GM21447 (cell line): ENCODE measurements at regions not wholly inside any gene's neighbourhood (a gene's known extent, or its start where the extent isn't known, plus 50 kb on each side); places are given as distances from the start of the nearest gene placed in this dataset.

Experiments used
- ATAC-seq: cut with Tn5 transposase; IDR thresholded peaks from one replicate; pipeline ENCODE4 v1.9.1; 2021; ENCODE audit not compliant: unreplicated experiment

- no peak for ATAC-seq
Measured at GRCh38 chr13:107141767-107142166, 573.8 kb upstream of the ARGLU1 start.

- ATAC-seq, result no peak
Measured at GRCh38 chr13:107139006-107139405, 571.1 kb upstream of the ARGLU1 start.

GRCh38 chr13:107138486-107138885 is 570.5 kb upstream of the ARGLU1 start:
- no peak for ATAC-seq

DNA sequence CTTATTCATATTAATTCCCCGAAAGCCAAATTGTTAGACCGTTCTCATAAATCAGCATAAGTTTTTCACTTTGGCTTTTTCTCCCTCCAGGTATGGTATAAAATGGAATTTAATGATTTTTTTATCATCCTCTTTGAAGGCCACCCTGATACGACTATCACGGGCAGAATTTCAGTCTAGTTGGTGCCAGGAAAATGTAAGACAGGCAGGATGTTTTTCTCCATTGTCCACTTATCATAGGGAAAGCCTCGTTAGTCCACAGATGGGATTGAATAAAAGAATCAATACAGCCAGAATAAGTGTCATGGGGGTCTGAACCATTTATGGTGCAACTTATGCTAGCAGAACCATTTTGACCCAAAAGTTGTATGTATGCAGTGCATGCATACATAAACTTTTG is 566.0 kb upstream of the ARGLU1 start:
- no peak for ATAC-seq

DNA sequence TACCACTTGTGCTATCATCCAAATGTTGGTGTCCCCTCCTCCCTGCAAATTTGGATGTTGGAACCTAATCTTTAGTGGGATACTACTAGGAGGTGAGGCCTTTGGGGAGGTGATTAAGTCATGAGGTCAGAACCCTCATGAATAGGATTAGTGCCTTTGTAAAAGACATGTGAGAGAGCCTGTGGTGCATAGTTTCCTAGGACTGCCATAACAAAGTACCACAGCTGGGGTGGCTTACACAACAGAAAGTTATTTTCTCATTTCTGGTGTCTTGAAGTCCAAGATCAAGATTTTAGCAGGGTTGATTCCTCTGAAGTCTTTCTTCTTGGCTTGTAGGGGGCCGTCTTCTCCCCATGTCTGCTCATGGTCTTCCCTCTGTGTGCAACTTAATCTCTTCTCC is 562.6 kb upstream of the ARGLU1 start:
- ATAC-seq, result no peak

DNA sequence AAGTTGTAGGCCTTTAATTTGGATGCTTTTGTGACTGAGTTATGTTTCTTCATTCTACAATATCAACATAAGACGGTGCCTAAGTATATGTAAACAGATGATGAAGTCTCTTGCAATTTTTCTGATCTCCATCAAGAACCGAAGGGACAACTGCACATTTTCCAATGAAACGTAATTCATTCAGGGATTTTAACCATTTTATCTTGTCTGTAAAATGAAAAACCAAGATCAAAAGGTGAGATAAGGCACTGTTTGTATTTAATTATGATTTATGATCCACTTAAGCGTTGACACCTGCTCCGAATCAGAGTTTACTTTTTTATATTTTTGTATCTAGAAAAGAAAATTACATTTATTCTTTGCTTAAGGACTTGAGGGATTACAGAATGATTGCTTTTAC is 556.8 kb upstream of the ARGLU1 start:
- ATAC-seq, result no peak

DNA sequence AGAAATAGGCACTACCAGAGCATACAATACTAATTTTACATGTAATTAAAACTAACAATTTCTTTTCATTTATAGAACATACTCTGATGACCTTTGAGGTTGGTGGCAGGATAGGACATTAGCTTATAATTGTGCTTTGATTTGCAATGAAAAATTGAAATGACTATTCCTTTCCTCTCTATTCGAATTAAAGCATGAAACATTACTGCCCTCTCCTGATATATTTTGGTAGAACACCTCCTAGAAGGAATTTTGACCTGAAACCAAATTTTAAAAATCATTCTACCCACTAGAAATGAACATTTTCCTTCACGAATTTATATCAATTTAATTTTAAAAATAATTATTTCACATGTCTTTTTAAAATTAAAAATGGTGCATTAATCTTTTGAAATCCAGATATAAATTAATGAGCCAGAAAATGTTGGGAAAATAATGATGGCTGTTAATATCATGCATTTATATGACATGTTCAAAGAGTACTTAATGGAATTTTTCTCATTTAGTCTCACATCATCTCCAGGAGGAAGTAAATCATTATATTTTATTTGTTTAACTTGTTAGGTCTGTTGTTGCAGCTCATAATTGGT is 556.3 kb upstream of the ARGLU1 start:
- no peak for ATAC-seq

DNA sequence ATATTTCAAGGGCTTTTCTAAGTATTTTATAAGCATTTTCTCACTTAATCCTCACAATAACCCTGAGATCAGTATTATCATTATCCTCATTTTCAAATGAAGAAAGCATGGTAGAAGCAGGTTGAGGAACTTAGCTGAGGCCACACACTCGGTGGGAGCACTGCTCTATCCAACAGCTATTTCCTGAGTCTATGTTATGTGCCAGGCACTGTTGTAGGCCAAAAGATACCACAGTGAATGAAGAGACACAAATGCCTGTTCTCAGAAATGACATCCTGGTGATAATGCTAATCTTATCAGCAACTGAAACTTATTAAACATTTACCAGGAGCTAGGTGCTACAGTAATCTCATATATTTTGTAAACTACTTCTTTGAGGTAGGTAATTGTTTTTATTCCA is 553.9 kb upstream of the ARGLU1 start:
- ATAC-seq, result no peak

GRCh38 chr13:107119989-107120881 is 552.3 kb upstream of the ARGLU1 start:
- ATAC-seq, result no peak

- no peak for ATAC-seq
Measured at GRCh38 chr13:107118506-107118905, 550.6 kb upstream of the ARGLU1 start.

- ATAC-seq, result no peak
Measured at GRCh38 chr13:107117327-107118012, 549.5 kb upstream of the ARGLU1 start.

DNA sequence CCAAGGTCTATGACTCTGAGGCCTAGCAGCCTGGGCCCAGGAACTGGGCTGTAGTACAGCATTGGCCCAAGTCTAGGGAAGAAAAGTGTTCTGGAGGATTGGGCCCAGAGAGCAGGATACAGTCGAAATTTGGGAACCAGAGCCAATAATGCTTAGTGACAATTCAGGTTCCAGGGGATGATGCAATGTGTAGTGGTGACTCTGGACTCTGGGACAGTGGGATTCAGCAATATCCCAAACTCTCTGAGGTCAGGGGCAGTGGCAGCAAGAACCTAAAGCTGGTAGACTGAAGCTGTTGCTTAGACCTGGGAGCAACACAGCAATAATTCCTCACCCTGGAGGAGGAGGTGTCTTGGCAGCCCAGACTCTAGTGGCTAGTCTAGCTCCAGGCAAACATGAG is 545.5 kb upstream of the ARGLU1 start:
- no peak for ATAC-seq

DNA sequence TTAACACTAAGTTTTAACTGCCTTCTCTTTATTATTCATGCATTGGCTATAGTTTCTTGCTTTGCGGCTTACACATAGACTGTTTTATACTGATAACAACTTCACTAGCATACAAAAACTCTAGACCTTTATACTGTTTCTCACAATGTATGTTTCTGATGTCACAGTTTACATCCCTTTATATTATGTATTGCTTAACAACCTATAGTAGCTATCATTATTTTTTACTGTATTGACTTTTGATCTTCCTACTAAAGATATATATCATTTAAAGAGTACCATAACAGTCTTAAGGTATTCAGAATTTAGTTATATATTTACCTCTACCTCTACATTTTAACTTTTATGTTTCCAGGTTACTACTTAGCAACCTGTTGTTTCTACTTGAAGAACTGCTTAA is 543.3 kb upstream of the ARGLU1 start:
- no peak for ATAC-seq

DNA sequence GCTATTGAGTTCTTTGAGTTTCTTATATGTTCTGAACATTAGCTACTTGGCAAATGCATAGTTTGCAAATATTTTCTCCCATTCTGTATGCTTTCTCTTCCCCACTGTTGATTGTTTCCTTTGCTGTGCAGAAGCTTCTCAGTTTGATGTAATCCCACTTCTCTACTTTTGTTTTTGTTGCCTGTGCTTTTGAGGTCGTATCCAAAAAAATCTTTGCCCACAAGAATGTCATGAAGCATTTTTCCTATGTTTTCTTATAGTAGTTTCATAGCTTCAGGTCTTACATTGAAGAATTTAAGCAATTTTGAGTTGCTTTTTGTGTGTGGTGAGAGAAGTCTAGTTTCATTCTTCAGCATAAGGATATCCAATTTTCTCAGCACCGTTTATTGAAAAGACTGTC is 536.7 kb upstream of the ARGLU1 start:
- ATAC-seq, result no peak

DNA sequence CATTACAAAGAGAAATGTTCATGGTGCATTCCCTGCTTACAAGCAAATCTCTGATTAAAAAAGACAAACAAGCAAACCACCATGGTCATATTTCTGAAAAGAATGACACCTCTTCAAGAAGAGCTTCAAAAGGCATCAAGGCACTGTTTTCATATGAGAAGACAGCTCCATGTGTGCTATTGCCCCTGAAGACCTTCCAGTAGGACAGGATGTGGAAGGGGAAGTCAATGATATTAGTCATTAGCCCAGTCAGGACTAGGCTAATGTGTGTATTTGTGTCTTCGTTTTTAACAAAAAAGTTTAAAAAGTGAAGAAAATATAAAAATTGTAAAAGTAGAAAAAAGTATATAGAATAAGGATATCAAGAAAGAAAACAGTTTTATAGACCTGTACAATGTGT is 534.7 kb upstream of the ARGLU1 start:
- no peak for ATAC-seq

- ATAC-seq, result no peak
Measured at GRCh38 chr13:107099661-107100060, 531.7 kb upstream of the ARGLU1 start.

DNA sequence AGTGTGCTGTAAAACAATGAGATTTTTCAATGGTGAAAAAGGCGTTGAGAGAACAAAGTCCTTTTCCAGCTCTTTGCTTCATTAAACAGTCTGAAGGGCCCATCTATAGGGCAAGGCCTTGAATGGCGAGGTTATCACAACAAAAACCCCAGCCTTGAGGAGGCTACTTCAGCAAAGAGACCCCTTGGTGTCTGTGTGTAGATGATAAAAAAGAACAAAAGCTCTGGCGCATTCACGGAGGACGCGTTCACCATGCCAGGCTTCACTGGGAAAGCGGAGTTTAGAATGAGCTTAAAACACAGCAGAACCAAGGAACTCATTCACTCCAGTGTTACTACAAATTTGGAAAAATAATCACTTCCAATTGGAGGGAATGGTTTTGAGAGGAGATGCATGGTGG is 530.0 kb upstream of the ARGLU1 start:
- no peak for ATAC-seq

DNA sequence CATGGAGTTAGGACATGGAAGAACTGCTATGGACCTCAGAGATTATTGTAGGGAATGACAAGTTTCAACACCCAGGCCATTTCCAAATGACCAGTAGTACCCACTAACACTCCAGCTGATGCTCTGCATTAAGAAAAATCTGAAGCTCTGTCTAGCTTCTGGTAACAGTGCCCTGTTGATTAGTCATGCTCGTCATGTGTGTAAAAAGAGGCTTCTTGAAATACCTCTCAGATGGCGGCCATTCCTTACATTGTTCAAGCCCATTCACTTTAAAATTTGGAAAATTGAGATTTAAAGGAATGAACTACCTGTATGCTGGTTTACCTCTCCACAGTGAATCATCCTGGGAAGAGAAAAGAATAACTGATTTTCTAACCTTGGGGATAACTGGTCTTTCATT is 527.9 kb upstream of the ARGLU1 start:
- no peak for ATAC-seq

- no peak for ATAC-seq
Measured at GRCh38 chr13:107091861-107092260, 523.9 kb upstream of the ARGLU1 start.

DNA sequence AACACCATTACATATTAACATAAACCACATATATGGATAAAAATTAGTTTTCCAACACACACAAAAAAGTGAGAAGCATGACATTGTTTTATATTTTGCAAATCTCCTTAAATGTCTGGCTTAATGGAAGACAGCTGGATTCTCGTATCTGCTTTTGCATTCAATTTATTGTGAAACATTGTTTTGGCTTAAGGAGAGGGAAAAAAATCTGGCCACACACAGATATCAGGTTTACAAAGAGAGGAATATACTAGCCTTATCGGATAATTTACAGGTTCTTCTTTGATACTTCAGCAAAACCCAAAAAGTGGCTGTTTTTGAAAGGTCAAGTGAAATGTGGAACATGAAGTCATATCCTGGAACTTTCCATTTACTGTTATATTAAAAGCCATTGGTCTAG is 523.5 kb upstream of the ARGLU1 start:
- ATAC-seq, result no peak

GRCh38 chr13:107088061-107088460 is 520.1 kb upstream of the ARGLU1 start:
- ATAC-seq, result no peak

DNA sequence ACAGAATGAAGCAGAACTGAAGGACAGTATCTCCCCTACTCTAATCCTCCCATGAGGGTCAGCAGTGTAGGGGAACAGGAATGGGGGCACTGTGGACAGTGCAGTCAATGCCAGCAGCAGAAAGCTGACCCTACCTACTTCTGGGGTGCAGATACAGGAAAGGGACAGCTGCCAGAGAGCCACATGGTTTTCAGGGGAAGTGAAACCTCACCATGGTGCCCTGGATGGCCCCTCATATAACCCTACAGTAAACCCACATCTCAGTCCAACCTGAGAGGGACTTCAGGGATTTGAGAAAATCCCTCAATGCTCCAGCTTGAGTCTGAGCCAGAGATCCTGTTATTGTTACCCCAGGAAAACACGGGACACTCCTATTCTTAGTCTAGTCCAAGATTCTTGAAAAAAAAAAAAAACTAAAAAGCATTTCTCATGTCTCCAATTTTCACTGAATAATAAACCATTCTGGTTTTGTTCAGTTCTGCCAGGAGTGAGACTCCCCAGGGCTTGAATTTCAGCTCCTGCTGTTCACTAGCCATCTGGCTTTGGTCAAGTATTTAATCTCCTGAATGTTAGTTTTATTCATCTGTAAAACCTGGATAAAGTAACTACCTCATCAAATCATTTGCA is 511.6 kb upstream of the ARGLU1 start:
- ATAC-seq, result no peak
